Left renal cortex interstitium (tissue), 4 donors: ENCODE measurements at regions not wholly inside any gene's neighbourhood (a gene's known extent, or its start where the extent isn't known, plus 50 kb on each side); places are given as distances from the start of the nearest gene placed in this dataset.
A peak's percentile ranks its signal among the peaks of the same experiment; 100 is the strongest.

Experiments
- DNase-seq, 4 donors: peaks; one replicate each; pipeline ENCODE4 v3.0.0-alpha.2; 2013; ENCODE audit warnings: low read depth in 4 of 4, low spot score in 2 of 4, missing footprints in 1 of 4

- DNase-seq, result no peak
Measured at GRCh38 chr5:4651806-4652565, 488.1 kb upstream of the ADAMTS16 start.

- no peak for DNase-seq
Measured at GRCh38 chr5:4653475-4653874, 486.7 kb upstream of the ADAMTS16 start.

- no peak for DNase-seq
Measured at GRCh38 chr5:4659851-4660250, 480.3 kb upstream of the ADAMTS16 start.

GRCh38 chr5:4661326-4661725 is 478.8 kb upstream of the ADAMTS16 start:
- DNase-seq, result no peak

- no peak for DNase-seq
Measured at GRCh38 chr5:4661836-4662235, 478.3 kb upstream of the ADAMTS16 start.

- no peak for DNase-seq
Measured at GRCh38 chr5:4662756-4663155, 477.4 kb upstream of the ADAMTS16 start.

- no peak for DNase-seq
Measured at GRCh38 chr5:4665911-4666310, 474.2 kb upstream of the ADAMTS16 start.

- no peak for DNase-seq
Measured at GRCh38 chr5:4674166-4674565, 466.0 kb upstream of the ADAMTS16 start.

GRCh38 chr5:4676934-4677333 is 463.2 kb upstream of the ADAMTS16 start:
- DNase-seq, result no peak

GRCh38 chr5:4684946-4685345 is 455.2 kb upstream of the ADAMTS16 start:
- DNase-seq, result no peak

- DNase-seq, result no peak
Measured at GRCh38 chr5:4698596-4698995, 441.5 kb upstream of the ADAMTS16 start.

- no peak for DNase-seq
Measured at GRCh38 chr5:4699592-4699991, 440.5 kb upstream of the ADAMTS16 start.

- DNase-seq, result peak; percentile 37 to 76 (median 52)
Measured at GRCh38 chr5:4700069-4700468, 440.1 kb upstream of the ADAMTS16 start.

GRCh38 chr5:4700871-4701270 is 439.3 kb upstream of the ADAMTS16 start:
- no peak for DNase-seq

GRCh38 chr5:4703931-4704458 is 436.1 kb upstream of the ADAMTS16 start:
- no peak for DNase-seq

GRCh38 chr5:4704951-4705350 is 435.2 kb upstream of the ADAMTS16 start:
- no peak for DNase-seq

GRCh38 chr5:4716781-4717180 is 423.3 kb upstream of the ADAMTS16 start:
- DNase-seq, result no peak

GRCh38 chr5:4717446-4717845 is 422.7 kb upstream of the ADAMTS16 start:
- DNase-seq, result no peak

GRCh38 chr5:4720831-4721230 is 419.3 kb upstream of the ADAMTS16 start:
- no peak for DNase-seq

GRCh38 chr5:4722886-4723285 is 417.2 kb upstream of the ADAMTS16 start:
- DNase-seq, result no peak

- DNase-seq, result no peak
Measured at GRCh38 chr5:4725594-4725993, 414.5 kb upstream of the ADAMTS16 start.

GRCh38 chr5:4730279-4730678 is 409.9 kb upstream of the ADAMTS16 start:
- no peak for DNase-seq

GRCh38 chr5:4734348-4734747 is 405.8 kb upstream of the ADAMTS16 start:
- DNase-seq, result no peak
